ENCODE measurements at regions not wholly inside any gene's neighbourhood (a gene's known extent, or its start where the extent isn't known, plus 50 kb on each side); places are given as distances from the start of the nearest gene placed in this dataset.
"Not testable (repeated sequence)": the region's sequence is repeated elsewhere in the genome, so short reads cannot be mapped to it uniquely, and the experiment has no call there.

- H3K27ac Mint-ChIP-seq = no peak overlapping the region
- H3K4me3 Mint-ChIP-seq = no peak overlapping the region
- no peak for ATAC-seq
Observed at GRCh38 chr5:29193972-29194371, 1999.5 kb upstream of the CDH6 start.

DNA sequence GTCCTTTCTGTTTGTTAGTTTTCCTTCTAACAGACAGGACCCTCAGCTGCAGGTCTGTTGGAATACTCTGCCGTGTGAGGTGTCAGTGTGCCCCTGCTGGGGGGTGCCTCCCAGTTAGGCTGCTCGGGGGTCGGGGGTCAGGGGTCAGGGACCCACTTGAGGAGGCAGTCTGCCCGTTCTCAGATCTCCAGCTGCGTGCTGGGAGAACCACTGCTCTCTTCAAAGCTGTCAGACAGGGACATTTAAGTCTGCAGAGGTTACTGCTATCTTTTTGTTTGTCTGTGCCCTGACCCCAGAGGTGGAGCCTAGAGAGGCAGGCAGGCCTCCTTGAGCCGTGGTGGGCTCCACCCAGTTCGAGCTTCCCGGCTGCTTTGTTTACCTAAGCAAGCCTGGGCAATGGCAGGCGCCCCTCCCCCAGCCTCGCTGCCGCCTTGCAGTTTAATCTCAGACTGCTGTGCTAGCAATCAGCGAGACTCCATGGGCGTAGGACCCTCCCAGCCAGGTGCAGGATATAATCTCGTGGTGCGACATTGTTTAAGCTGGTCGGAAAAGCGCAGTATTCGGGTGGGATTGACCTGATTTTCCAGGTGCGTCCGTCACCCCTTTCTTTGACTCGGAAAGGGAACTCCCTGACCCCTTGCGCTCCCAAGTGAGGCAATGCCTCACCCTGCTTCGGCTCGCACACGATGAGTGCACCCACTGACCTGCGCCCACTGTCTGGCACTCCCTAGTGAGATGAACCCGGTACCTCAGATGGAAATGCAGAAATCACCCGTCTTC, 2002.0 kb upstream of the CDH6 start:
- H3K27ac Mint-ChIP-seq; H3K4me3 Mint-ChIP-seq; POLR2A ChIA-PET; ATAC-seq; DNase-seq; H3K4me1 Mint-ChIP-seq (ENCODE audit: low read depth); H3K9me3 Mint-ChIP-seq; H3K27me3 Mint-ChIP-seq; H3K36me3 Mint-ChIP-seq (ENCODE audit: low read depth); CTCF ChIA-PET; intact Hi-C loops (cut with micrococcal nuclease): not testable (repeated sequence)

More at GRCh38 chr5:29193972-29194371, 1999.5 kb upstream of the CDH6 start:
- Mint-ChIP-seq H3K4me1 (ENCODE audit: low read depth) (no peaks in the 10 kb centered on the region), H3K27me3 (no peaks in the 10 kb centered on the region), H3K9me3 (peaks cover 5% of the 10 kb centered on the region), H3K36me3 (ENCODE audit: low read depth) (no peaks in the 10 kb centered on the region)
- no peak for TF ChIP-seq CTCF (IDR thresholded peaks at IDR 0.05)
- CTCF ChIA-PET = no interaction called here
- POLR2A ChIA-PET = no interaction called here
- DNase-seq = no peak
- intact Hi-C loops (cut with micrococcal nuclease) = no loop called here

DNA sequence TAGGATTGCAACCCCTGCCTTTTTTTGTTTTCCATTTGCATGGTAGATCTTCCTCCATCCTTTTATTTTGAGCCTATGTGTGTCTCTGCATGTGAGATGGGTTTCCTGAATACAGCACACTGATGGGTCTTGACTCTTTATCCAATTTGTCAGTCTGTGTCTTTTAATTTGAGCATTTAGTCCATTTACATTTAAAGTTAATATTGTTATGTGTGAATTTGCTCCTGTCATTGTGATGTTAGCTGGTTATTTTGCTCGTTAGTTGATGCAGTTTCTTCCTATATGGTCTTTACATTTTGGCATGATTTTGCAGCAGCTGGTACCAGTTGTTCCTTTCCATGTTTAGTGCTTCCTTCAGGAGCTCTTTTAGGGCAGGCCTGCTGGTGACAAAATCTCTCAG, 2003.1 kb upstream of the CDH6 start:
- DNase-seq; ATAC-seq; POLR2A ChIA-PET; H3K4me1 Mint-ChIP-seq (ENCODE audit: low read depth); H3K36me3 Mint-ChIP-seq (ENCODE audit: low read depth); H3K27me3 Mint-ChIP-seq; H3K4me3 Mint-ChIP-seq; CTCF ChIA-PET; H3K27ac Mint-ChIP-seq; H3K9me3 Mint-ChIP-seq; intact Hi-C loops (cut with micrococcal nuclease): not testable (repeated sequence)

DNA sequence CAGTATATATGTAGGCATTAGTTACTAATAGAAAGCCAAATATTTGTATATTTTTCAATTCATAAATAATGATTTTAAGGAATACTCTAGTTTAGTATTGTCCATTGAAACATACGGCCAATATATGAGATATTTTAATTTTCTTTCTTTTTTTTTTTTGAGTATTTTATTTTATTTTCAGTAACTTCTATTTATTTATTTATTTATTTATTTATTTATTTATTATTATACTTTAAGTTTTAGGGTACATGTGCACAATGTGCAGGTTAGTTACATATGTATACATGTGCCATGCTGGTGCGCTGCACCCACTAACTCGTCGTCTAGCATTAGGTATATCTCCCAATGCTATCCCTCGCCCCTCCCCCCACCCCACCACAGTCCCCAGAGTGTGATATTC, 2007.1 kb upstream of the CDH6 start:
- ATAC-seq; POLR2A ChIA-PET; intact Hi-C loops (cut with micrococcal nuclease); H3K27me3 Mint-ChIP-seq; H3K36me3 Mint-ChIP-seq (ENCODE audit: low read depth); H3K4me3 Mint-ChIP-seq; H3K4me1 Mint-ChIP-seq (ENCODE audit: low read depth); H3K27ac Mint-ChIP-seq; DNase-seq; CTCF ChIA-PET: not testable (repeated sequence)
- H3K9me3 Mint-ChIP-seq = peaks cover 14% of the 10 kb centered on the region

GRCh38 chr5:29185558-29185957, 2007.9 kb upstream of the CDH6 start:
- Mint-ChIP-seq H3K36me3 (ENCODE audit: low read depth) (no peaks in the 10 kb centered on the region), H3K4me1 (ENCODE audit: low read depth) (no peaks in the 10 kb centered on the region), H3K9me3 (peaks cover 14% of the 10 kb centered on the region), H3K27me3 (no peaks in the 10 kb centered on the region), H3K4me3 (no peak overlapping the region), H3K27ac (no peak overlapping the region)
- ChIA-PET POLR2A (no interaction called here), CTCF (no interaction called here)
- ATAC-seq (no peak), DNase-seq (no peak)
- intact Hi-C loops (cut with micrococcal nuclease) = no loop called here
- no peak for TF ChIP-seq CTCF (IDR thresholded peaks at IDR 0.05)

- CTCF ChIA-PET = no interaction called here
Observed at GRCh38 chr5:29175774-29176173, 2017.7 kb upstream of the CDH6 start.

More at GRCh38 chr5:29175774-29176173, 2017.7 kb upstream of the CDH6 start:
- Mint-ChIP-seq H3K27me3 (no peaks in the 10 kb centered on the region), H3K4me1 (ENCODE audit: low read depth) (no peaks in the 10 kb centered on the region), H3K36me3 (ENCODE audit: low read depth) (no peaks in the 10 kb centered on the region), H3K9me3 (peaks cover 19% of the 10 kb centered on the region), H3K4me3 (no peak overlapping the region), H3K27ac (no peak overlapping the region)
- ATAC-seq = no peak
- intact Hi-C loops (cut with micrococcal nuclease) = no loop called here
- no peak for TF ChIP-seq CTCF (IDR thresholded peaks at IDR 0.05)
- POLR2A ChIA-PET = no interaction called here
- no peak for DNase-seq
